ENCODE measurements at regions not wholly inside any gene's neighbourhood (a gene's known extent, or its start where the extent isn't known, plus 50 kb on each side); places are given as distances from the start of the nearest gene placed in this dataset.

- Histone ChIP-seq H3F3A (ENCODE audit: control insufficient read depth, insufficient read depth) (no peaks in the 10 kb centered on the region), H3K79me2 (ENCODE audit: control insufficient read depth, low read length) (no peaks in the 10 kb centered on the region), H4K20me1 (ENCODE audit: control insufficient read depth, insufficient read depth, low read depth, low read length) (no peaks in the 10 kb centered on the region), H3K9me2 (replicated peaks; ENCODE audit: control insufficient read depth, low read length) (no peaks in the 10 kb centered on the region), H3K9me3 (ENCODE audit: control insufficient read depth, insufficient read depth, low read length) (no peaks in the 10 kb centered on the region; the same call in 1 of the 2 replicates), H3K4me3 (ENCODE audit: low read length) (no peak overlapping the region), H3K4me1 (ENCODE audit: control insufficient read depth, low read length) (no peaks in the 10 kb centered on the region), H3K27me3 (ENCODE audit: control insufficient read depth, low read length) (no peaks in the 10 kb centered on the region), H3K36me3 (ENCODE audit: control insufficient read depth, low read length) (no peaks in the 10 kb centered on the region), H3K27ac (ENCODE audit: low read depth, low read length) (no peak overlapping the region), H3K4me2 (ENCODE audit: low read length) (no peak overlapping the region)
- TF ChIP-seq EZH2phosphoT487 (IDR thresholded peaks at IDR 0.05; ENCODE audit: borderline replicate concordance, low read length) (no peak), CTCF (IDR thresholded peaks at IDR 0.05; ENCODE audit: low read depth, low read length, poor library complexity, severe bottlenecking) (no peak)
Measured at GRCh38 chr18:7288544-7288943, 57.7 kb downstream of the LRRC30 start.

GRCh38 chr18:7290077-7290476, 59.2 kb downstream of the LRRC30 start:
- Histone ChIP-seq H3K27ac (ENCODE audit: low read depth, low read length) (no peak overlapping the region), H3K36me3 (ENCODE audit: control insufficient read depth, low read length) (no peaks in the 10 kb centered on the region), H3K4me2 (ENCODE audit: low read length) (no peak overlapping the region), H3K9me2 (replicated peaks; ENCODE audit: control insufficient read depth, low read length) (no peaks in the 10 kb centered on the region), H3K4me1 (ENCODE audit: control insufficient read depth, low read length) (no peaks in the 10 kb centered on the region), H3K79me2 (ENCODE audit: control insufficient read depth, low read length) (no peaks in the 10 kb centered on the region), H3K9me3 (ENCODE audit: control insufficient read depth, insufficient read depth, low read length) (no peaks in the 10 kb centered on the region; the same call in 1 of the 2 replicates), H3K4me3 (ENCODE audit: low read length) (no peak overlapping the region), H4K20me1 (ENCODE audit: control insufficient read depth, insufficient read depth, low read depth, low read length) (no peaks in the 10 kb centered on the region), H3F3A (ENCODE audit: control insufficient read depth, insufficient read depth) (no peaks in the 10 kb centered on the region), H3K27me3 (ENCODE audit: control insufficient read depth, low read length) (no peaks in the 10 kb centered on the region)
- TF ChIP-seq EZH2phosphoT487 (IDR thresholded peaks at IDR 0.05; ENCODE audit: borderline replicate concordance, low read length) (no peak), CTCF (IDR thresholded peaks at IDR 0.05; ENCODE audit: low read depth, low read length, poor library complexity, severe bottlenecking) (no peak)

- no peaks in the 10 kb centered on the region for H3K36me3 ChIP-seq (ENCODE audit: control insufficient read depth, low read length)
- H3K9me2 ChIP-seq (replicated peaks; ENCODE audit: control insufficient read depth, low read length) = no peaks in the 10 kb centered on the region
- no peaks in the 10 kb centered on the region for H3K27me3 ChIP-seq (ENCODE audit: control insufficient read depth, low read length)
- no peaks in the 10 kb centered on the region for H3K4me1 ChIP-seq (ENCODE audit: control insufficient read depth, low read length)
- no peaks in the 10 kb centered on the region for H3F3A ChIP-seq (ENCODE audit: control insufficient read depth, insufficient read depth)
- H3K79me2 ChIP-seq (ENCODE audit: control insufficient read depth, low read length) = no peaks in the 10 kb centered on the region
- H3K4me2 ChIP-seq (ENCODE audit: low read length) = no peak overlapping the region
- no peak overlapping the region for H3K4me3 ChIP-seq (ENCODE audit: low read length)
- no peaks in the 10 kb centered on the region for H4K20me1 ChIP-seq (ENCODE audit: control insufficient read depth, insufficient read depth, low read depth, low read length)
- TF ChIP-seq EZH2phosphoT487 (IDR thresholded peaks at IDR 0.05; ENCODE audit: borderline replicate concordance, low read length) (no peak), CTCF (IDR thresholded peaks at IDR 0.05; ENCODE audit: low read depth, low read length, poor library complexity, severe bottlenecking) (no peak)
- no peaks in the 10 kb centered on the region; the same call in 1 of the 2 replicates for H3K9me3 ChIP-seq (ENCODE audit: control insufficient read depth, insufficient read depth, low read length)
- no peak overlapping the region for H3K27ac ChIP-seq (ENCODE audit: low read depth, low read length)
Measured at GRCh38 chr18:7291046-7291445, 60.2 kb downstream of the LRRC30 start.
